ENCODE measurements at regions not wholly inside any gene's neighbourhood (a gene's known extent, or its start where the extent isn't known, plus 50 kb on each side); places are given as distances from the start of the nearest gene placed in this dataset.

DNA sequence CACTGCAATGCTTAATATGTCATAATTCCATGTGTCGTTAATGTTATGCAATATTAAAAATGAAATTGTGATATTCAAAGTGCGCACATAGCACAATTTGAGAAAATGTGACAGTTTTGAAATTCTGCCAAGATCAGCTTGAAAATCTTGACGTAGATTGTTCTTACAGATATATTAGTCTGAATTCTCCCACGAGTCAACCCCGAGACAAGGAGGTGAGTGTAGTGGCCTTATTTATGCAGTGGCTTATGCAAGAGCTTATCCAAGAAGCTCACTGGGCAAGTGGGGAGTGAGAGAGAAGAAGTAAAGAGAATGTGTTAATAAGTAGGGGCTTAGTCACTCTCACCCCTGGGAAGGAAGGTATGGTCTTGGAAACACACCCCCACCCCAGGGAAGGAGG lies 286.1 kb upstream of the STS start:
- H3K4me3 ChIP-seq (ENCODE audit: low read depth, low read length): no peak overlapping the region
- TF ChIP-seq, protein P1, sequence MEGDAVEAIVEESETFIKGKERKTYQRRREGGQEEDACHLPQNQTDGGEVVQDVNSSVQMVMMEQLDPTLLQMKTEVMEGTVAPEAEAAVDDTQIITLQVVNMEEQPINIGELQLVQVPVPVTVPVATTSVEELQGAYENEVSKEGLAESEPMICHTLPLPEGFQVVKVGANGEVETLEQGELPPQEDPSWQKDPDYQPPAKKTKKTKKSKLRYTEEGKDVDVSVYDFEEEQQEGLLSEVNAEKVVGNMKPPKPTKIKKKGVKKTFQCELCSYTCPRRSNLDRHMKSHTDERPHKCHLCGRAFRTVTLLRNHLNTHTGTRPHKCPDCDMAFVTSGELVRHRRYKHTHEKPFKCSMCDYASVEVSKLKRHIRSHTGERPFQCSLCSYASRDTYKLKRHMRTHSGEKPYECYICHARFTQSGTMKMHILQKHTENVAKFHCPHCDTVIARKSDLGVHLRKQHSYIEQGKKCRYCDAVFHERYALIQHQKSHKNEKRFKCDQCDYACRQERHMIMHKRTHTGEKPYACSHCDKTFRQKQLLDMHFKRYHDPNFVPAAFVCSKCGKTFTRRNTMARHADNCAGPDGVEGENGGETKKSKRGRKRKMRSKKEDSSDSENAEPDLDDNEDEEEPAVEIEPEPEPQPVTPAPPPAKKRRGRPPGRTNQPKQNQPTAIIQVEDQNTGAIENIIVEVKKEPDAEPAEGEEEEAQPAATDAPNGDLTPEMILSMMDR (IDR thresholded peaks at IDR 0.05; ENCODE audit: low read depth, low read length): no peak
- TF ChIP-seq, protein P2, sequence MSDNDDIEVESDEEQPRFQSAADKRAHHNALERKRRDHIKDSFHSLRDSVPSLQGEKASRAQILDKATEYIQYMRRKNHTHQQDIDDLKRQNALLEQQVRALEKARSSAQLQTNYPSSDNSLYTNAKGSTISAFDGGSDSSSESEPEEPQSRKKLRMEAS (IDR thresholded peaks at IDR 0.05; ENCODE audit: low read depth, low read length): no peak
- TF ChIP-seq POLR2A (IDR thresholded peaks at IDR 0.05; ENCODE audit: extremely low read depth, insufficient read length): no peak
- no peak for TF ChIP-seq MYC (IDR thresholded peaks at IDR 0.05; ENCODE audit: low read depth, low read length)
- DNase-seq (ENCODE audit: low read depth): no peak

DNA sequence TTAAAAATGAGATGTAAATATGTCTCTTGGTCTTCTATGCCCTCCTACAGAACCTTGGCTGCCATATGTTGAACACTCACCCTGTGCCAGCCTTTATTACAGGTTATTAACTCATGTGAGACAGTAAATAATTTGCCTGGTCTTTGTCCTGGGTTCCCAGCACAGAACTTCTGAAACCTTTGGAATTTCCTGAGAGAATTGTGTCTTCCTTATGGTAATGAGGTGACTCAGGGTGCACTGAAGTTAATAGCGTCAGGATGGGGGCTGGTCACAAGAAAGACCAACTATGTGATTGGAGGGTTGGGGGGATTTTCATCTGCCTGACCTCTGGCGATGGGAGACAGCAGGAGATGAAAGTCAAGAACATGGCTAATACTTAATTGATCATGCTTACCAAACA lies 289.8 kb upstream of the STS start:
- TF ChIP-seq MYC (IDR thresholded peaks at IDR 0.05; ENCODE audit: low read depth, low read length): no peak
- TF ChIP-seq POLR2A (IDR thresholded peaks at IDR 0.05; ENCODE audit: extremely low read depth, insufficient read length): no peak
- TF ChIP-seq, protein P1 (IDR thresholded peaks at IDR 0.05; ENCODE audit: low read depth, low read length): no peak
- TF ChIP-seq, protein P2 (IDR thresholded peaks at IDR 0.05; ENCODE audit: low read depth, low read length): no peak
- no peak overlapping the region for H3K4me3 ChIP-seq (ENCODE audit: low read depth, low read length)
- no peak for DNase-seq (ENCODE audit: low read depth)

DNA sequence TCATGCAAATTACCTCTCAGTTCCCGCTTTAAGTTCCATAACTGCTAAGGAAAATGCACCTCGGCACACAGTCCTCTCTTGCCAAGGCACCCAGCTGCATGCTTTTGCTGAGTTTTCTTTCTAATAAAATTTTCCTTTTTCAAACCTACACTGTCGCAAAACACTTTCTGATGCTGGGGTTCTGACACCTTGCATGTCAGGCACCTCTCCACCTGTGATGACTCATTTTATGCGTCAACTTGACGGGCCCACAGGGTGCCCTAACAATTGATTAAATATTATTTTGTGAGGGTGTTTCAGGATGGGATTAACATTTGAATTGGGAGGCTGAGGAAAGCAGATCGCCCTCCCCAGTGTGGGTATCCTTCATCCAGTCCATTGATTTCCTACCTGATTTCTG lies 291.0 kb upstream of the STS start:
- H3K4me3 ChIP-seq (ENCODE audit: low read depth, low read length): no peak overlapping the region
- TF ChIP-seq, protein P2 (IDR thresholded peaks at IDR 0.05; ENCODE audit: low read depth, low read length): no peak
- no peak for TF ChIP-seq MYC (IDR thresholded peaks at IDR 0.05; ENCODE audit: low read depth, low read length)
- TF ChIP-seq, protein P1 (IDR thresholded peaks at IDR 0.05; ENCODE audit: low read depth, low read length): no peak
- TF ChIP-seq POLR2A (IDR thresholded peaks at IDR 0.05; ENCODE audit: extremely low read depth, insufficient read length): no peak
- no peak for DNase-seq (ENCODE audit: low read depth)

DNA sequence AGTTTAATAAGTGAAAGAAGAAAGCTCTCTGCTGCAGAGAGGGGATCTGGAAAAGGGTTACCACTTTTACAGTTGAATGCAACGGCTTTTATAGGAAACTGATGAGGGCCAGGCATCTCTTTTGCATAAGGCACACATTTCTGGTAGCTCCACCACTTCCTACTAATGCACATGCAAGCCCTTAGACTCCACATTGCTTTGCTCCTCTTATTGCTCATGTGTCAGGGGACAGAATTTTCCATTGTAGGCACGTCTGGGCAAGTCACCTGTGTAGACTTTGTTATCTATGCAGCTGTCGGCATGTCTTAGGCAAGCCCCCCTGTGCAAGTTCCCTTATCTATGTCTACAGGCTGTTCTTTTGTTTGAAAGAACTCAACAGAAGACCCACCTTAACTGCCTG lies 294.6 kb upstream of the STS start:
- H3K4me3 ChIP-seq (ENCODE audit: low read depth, low read length): no peak overlapping the region
- DNase-seq (ENCODE audit: low read depth): no peak
- TF ChIP-seq POLR2A (IDR thresholded peaks at IDR 0.05; ENCODE audit: extremely low read depth, insufficient read length) (no peak), MYC (IDR thresholded peaks at IDR 0.05; ENCODE audit: low read depth, low read length) (no peak)
- TF ChIP-seq, protein P2 (IDR thresholded peaks at IDR 0.05; ENCODE audit: low read depth, low read length): no peak
- TF ChIP-seq, protein P1 (IDR thresholded peaks at IDR 0.05; ENCODE audit: low read depth, low read length): no peak

DNA sequence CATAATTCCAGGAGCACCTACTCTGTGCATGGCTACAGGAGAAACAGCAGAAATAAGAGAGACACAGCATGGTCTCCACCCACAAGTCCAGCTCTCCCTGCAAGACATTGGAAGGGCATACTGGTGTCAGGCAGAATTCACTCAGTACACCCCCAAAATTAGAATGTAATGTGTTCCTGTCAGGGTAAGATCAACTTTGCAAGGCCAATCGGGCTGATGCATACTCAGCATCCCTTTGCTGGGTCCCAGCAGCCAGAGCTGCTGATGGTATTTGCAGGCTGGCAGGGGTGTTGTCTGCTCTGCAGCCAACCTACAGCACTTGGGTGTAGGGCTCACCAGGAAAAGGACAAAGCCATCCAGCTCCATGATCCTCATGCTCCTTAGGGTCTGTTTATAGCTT lies 295.4 kb upstream of the STS start:
- TF ChIP-seq, protein P2 (IDR thresholded peaks at IDR 0.05; ENCODE audit: low read depth, low read length): no peak
- TF ChIP-seq, protein P1 (IDR thresholded peaks at IDR 0.05; ENCODE audit: low read depth, low read length): no peak
- TF ChIP-seq MYC (IDR thresholded peaks at IDR 0.05; ENCODE audit: low read depth, low read length) (no peak), POLR2A (IDR thresholded peaks at IDR 0.05; ENCODE audit: extremely low read depth, insufficient read length) (no peak)
- no peak overlapping the region for H3K4me3 ChIP-seq (ENCODE audit: low read depth, low read length)
- DNase-seq (ENCODE audit: low read depth): no peak

DNA sequence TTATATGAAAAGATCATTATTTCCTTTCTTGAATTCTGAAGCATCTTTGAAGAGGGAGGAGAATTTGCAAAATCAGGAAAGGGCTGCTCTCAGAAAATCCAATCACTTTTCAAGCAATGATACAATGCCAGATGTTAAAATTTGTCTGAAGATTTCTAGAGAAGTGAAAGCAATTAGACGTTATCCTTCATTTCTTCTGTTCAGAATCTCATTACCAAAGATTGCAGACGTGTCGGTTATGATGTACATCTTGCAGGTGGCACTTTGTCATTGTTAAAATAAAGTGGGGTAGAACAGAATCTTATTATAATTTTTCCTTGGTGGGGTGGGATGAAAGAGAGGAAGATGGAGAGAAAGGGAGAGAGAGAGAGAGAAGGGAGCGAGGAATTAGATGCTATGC lies 296.4 kb upstream of the STS start:
- no peak overlapping the region for H3K4me3 ChIP-seq (ENCODE audit: low read depth, low read length)
- DNase-seq (ENCODE audit: low read depth): no peak
- no peak for TF ChIP-seq MYC (IDR thresholded peaks at IDR 0.05; ENCODE audit: low read depth, low read length)
- TF ChIP-seq, protein P2 (IDR thresholded peaks at IDR 0.05; ENCODE audit: low read depth, low read length): no peak
- TF ChIP-seq, protein P1 (IDR thresholded peaks at IDR 0.05; ENCODE audit: low read depth, low read length): no peak
- no peak for TF ChIP-seq POLR2A (IDR thresholded peaks at IDR 0.05; ENCODE audit: extremely low read depth, insufficient read length)

Measured in NB4 (cell line).